HL-60 (cell line): ENCODE measurements at regions not wholly inside any gene's neighbourhood (a gene's known extent, or its start where the extent isn't known, plus 50 kb on each side); places are given as distances from the start of the nearest gene placed in this dataset.

Experiments
- DNase-seq, 2 experiments: peaks; one replicate each; pipeline ENCODE4 v3.0.0-alpha.2; 2010 to 2020; ENCODE audit warnings: low read depth in 1 of 2, low spot score in 1 of 2
- H3K27ac ChIP-seq: fragments of 250-450 bp; sonication (Bioruptor Pico); replicated peaks from 2 replicates; pipeline ENCODE4 v1.5.1; 2020; ENCODE audit warnings: mild to moderate bottlenecking, moderate library complexity
- H3K27me3 ChIP-seq: fragments of 250-450 bp; sonication (Bioruptor Pico); 2 replicates; pipeline ENCODE4 v1.5.1; 2021; ENCODE audit warnings: mild to moderate bottlenecking, moderate library complexity; ENCODE audit not compliant: insufficient read depth, poor library complexity, severe bottlenecking
- H3K4me3 ChIP-seq: replicated peaks from 2 replicates; pipeline ENCODE4 v1.5.1; 2011; ENCODE audit warnings: mild to moderate bottlenecking, control low read depth, low read length; ENCODE audit not compliant: insufficient read depth
- GABPA ChIP-seq: IDR thresholded peaks from 2 replicates; pipeline ENCODE4 v1.6.1; 2012; ENCODE audit warnings: low read depth
- POLR2AphosphoS5 ChIP-seq: IDR thresholded peaks from 2 replicates; pipeline ENCODE4 v1.6.1; 2012; ENCODE audit warnings: low read depth
- SPI1 ChIP-seq: IDR thresholded peaks from 2 replicates; pipeline ENCODE4 v1.6.1; 2012; ENCODE audit warnings: low read depth, mild to moderate bottlenecking, borderline replicate concordance
- TF ChIP-seq, protein P1 (sequence below): IDR thresholded peaks from 2 replicates; pipeline ENCODE4 v1.6.1; 2012; ENCODE audit warnings: low read depth; ENCODE audit not compliant: insufficient replicate concordance
- TF ChIP-seq, protein P2 (sequence below): IDR thresholded peaks from one replicate; pipeline ENCODE4 v1.5.1; 2011; ENCODE audit warnings: low read length, control low read depth, inconsistent platforms; ENCODE audit not compliant: insufficient read depth

GRCh38 chr14:48575772-48576171, 900.4 kb upstream of the MDGA2 start:
- no peak overlapping the region for H3K27ac ChIP-seq
- H3K27me3 ChIP-seq = no peaks in the 10 kb centered on the region
- TF ChIP-seq POLR2AphosphoS5 = no peak
- TF ChIP-seq, protein P1, sequence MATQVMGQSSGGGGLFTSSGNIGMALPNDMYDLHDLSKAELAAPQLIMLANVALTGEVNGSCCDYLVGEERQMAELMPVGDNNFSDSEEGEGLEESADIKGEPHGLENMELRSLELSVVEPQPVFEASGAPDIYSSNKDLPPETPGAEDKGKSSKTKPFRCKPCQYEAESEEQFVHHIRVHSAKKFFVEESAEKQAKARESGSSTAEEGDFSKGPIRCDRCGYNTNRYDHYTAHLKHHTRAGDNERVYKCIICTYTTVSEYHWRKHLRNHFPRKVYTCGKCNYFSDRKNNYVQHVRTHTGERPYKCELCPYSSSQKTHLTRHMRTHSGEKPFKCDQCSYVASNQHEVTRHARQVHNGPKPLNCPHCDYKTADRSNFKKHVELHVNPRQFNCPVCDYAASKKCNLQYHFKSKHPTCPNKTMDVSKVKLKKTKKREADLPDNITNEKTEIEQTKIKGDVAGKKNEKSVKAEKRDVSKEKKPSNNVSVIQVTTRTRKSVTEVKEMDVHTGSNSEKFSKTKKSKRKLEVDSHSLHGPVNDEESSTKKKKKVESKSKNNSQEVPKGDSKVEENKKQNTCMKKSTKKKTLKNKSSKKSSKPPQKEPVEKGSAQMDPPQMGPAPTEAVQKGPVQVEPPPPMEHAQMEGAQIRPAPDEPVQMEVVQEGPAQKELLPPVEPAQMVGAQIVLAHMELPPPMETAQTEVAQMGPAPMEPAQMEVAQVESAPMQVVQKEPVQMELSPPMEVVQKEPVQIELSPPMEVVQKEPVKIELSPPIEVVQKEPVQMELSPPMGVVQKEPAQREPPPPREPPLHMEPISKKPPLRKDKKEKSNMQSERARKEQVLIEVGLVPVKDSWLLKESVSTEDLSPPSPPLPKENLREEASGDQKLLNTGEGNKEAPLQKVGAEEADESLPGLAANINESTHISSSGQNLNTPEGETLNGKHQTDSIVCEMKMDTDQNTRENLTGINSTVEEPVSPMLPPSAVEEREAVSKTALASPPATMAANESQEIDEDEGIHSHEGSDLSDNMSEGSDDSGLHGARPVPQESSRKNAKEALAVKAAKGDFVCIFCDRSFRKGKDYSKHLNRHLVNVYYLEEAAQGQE = no peak
- no peak for TF ChIP-seq SPI1
- TF ChIP-seq, protein P2, sequence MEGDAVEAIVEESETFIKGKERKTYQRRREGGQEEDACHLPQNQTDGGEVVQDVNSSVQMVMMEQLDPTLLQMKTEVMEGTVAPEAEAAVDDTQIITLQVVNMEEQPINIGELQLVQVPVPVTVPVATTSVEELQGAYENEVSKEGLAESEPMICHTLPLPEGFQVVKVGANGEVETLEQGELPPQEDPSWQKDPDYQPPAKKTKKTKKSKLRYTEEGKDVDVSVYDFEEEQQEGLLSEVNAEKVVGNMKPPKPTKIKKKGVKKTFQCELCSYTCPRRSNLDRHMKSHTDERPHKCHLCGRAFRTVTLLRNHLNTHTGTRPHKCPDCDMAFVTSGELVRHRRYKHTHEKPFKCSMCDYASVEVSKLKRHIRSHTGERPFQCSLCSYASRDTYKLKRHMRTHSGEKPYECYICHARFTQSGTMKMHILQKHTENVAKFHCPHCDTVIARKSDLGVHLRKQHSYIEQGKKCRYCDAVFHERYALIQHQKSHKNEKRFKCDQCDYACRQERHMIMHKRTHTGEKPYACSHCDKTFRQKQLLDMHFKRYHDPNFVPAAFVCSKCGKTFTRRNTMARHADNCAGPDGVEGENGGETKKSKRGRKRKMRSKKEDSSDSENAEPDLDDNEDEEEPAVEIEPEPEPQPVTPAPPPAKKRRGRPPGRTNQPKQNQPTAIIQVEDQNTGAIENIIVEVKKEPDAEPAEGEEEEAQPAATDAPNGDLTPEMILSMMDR = no peak
- no peak for TF ChIP-seq GABPA
- H3K4me3 ChIP-seq = no peak overlapping the region
- no peak for DNase-seq

GRCh38 chr14:48568688-48569087, 893.3 kb upstream of the MDGA2 start:
- Histone ChIP-seq H3K27ac (no peak overlapping the region), H3K4me3 (no peak overlapping the region), H3K27me3 (no peaks in the 10 kb centered on the region)
- TF ChIP-seq POLR2AphosphoS5 (no peak), GABPA (no peak), SPI1 (no peak)
- TF ChIP-seq, protein P1 = no peak
- TF ChIP-seq, protein P2 = no peak
- no peak for DNase-seq

- H3K4me3 ChIP-seq = no peak overlapping the region
- H3K27ac ChIP-seq = no peak overlapping the region
- H3K27me3 ChIP-seq = no peaks in the 10 kb centered on the region
- no peak for DNase-seq
- TF ChIP-seq, protein P1 = no peak
- no peak for TF ChIP-seq SPI1
- no peak for TF ChIP-seq GABPA
- TF ChIP-seq, protein P2 = no peak
- no peak for TF ChIP-seq POLR2AphosphoS5
Observed at GRCh38 chr14:48568252-48568651, 892.8 kb upstream of the MDGA2 start.
